Ecto neural progenitor cell (in vitro differentiated cells): ENCODE measurements at regions not wholly inside any gene's neighbourhood (a gene's known extent, or its start where the extent isn't known, plus 50 kb on each side); places are given as distances from the start of the nearest gene placed in this dataset.

Experiments used
- DNase-seq: peaks from one replicate; pipeline ENCODE4 v3.0.0-alpha.2; 2018; ENCODE audit warnings: low spot score

GRCh38 chr16:65543781-65544740, 422.2 kb upstream of the CDH11 start:
- DNase-seq, result no peak

- DNase-seq, result no peak
Measured at GRCh38 chr16:65541646-65542045, 419.8 kb upstream of the CDH11 start.

- no peak for DNase-seq
Measured at GRCh38 chr16:65540901-65541300, 419.0 kb upstream of the CDH11 start.

GRCh38 chr16:65538976-65539375, 417.1 kb upstream of the CDH11 start:
- DNase-seq, result no peak

- no peak for DNase-seq
Measured at GRCh38 chr16:65537336-65537735, 415.5 kb upstream of the CDH11 start.

DNA sequence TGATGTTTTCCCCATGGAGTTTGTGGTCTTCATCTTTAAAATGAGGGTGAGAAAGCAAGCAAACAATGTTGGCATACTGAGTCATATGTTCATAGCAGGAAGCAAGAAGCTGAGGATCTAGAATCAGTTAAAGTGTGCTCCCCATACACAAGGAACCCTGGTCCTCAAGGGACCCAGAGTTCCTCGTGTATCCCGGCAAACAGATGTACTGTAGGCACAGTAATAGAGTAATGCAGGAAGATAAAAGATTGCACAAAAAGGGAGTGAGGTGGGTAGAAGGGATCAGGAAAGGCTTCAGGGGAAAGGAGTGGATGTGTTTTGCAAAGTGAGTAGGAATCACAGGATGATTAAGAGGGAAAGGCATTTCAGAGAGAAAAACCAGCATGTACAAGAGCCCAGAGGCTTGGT, 412.3 kb upstream of the CDH11 start:
- no peak for DNase-seq

DNA sequence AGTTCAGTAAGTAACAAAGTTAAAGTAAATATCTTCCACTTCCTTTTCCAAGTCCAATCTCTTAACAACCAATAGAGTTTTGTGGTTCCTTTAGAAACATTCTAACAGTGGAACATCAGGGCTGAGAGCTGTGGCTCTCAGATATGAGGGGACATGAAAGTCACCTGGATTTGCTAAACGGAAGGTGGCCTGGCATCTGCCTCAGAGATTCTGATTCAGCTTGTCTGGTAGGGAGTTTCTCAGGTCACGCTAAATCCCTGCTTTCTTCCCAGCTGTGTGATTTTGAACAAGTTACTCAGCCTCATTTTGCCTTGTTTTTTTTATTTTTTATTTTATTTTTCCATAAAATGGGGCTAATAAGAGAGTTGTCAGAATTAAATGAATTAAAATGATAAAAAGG, 411.0 kb upstream of the CDH11 start:
- DNase-seq, result no peak

- DNase-seq, result no peak
Measured at GRCh38 chr16:65532258-65532657, 410.4 kb upstream of the CDH11 start.

DNA sequence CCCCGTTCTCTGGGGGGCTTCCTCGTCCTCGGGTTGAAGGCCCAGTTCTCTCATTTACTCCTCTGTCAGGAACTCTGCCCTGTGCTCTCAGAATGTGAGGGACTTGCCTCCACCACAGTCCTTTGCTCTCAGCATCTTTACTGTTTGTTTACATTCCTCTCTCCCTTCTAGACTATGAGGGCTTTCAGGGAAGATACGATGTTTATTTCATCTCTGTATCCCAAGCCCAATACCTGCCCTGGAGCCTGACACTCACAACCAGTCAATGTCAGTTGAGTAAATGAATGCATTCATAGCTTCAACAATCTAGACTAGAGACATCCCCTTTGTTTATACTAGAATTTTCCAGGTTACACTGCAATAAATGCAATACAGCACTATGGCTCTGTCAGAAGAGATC, 409.6 kb upstream of the CDH11 start:
- no peak for DNase-seq

DNA sequence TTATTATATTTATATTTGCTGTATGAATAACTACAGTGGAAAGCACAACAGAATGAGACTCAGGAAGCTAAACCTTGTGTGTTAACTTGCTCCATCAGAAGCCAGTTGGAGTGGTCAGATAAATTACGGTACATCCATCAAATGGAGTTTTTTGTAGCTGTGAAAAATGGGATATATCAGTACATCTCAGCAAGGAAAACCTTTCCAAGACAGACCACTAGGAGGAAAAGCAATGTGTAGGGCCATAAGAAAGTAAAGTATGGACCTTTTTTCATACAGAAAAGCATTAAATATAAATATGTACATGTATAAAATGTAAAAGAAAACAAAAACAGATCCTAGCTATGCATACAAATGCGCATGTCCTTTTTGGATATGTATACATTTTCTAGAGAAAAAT, 403.8 kb upstream of the CDH11 start:
- no peak for DNase-seq

- no peak for DNase-seq
Measured at GRCh38 chr16:65524997-65525396, 403.1 kb upstream of the CDH11 start.

DNA sequence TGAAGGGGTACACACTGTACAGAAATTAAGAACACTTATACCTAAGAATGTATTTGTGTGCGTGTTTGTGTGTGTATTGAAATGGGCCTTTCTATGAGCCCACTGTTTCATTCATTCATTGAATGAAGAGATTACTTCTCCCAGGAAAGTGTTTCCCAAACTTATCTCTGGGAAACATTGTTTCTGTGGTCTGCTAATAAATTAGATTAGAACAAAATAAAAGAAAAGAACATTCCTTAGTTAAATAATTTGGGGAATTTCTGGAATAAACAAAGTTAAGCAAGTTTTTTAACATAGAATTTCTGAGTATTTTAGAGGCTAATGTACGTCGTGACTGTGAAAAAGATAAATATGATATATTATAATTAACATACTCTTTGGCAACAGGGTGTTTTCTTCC, 402.4 kb upstream of the CDH11 start:
- DNase-seq, result no peak

DNA sequence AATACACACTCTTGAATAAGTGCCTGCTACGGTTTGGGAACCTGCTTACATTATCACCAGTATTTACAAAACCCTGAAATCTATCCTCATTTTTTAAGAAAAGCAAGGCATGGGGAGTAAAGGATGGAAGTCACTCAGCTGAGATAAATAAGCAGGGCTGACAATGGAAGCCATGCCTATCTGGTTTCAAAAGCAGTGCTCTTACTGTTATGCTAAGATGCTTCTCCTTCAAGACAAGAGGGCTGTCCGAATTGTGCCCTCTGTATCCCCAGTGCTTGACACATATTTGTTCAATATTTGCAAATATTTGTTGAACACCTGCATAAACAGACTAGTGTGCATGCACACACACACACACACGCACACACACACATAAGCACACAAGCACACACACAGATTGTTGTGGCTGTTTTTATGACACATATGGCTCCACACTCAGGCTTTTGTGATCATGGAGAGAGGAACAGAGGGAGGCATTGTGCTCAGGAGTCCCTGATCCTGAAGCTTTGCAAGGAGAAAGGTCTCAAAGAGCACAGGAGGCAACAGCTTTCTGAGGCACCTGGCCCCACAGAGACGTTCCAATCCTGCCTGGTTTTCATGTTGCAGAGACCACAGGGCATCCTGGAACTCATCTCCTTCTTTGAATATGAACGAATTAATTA, 401.6 kb upstream of the CDH11 start:
- no peak for DNase-seq

DNA sequence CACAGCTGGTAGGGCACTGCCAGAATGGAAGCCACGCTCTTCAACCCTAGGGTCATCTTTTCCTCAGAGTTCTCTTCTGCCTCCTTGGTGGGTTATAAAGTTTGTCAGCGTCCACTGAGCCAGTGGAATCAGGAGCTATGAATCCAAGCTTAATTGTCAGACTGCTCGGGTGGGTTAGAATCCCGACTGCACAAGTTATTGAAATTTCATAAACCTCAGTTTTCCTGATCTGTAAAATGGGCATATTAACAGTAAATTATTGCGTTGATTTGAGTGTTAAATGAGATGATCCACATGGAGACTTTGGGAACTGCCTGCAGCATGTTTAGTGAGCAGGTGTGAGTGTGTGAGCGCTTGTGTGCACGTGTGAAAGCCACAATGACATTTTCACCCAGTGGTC, 400.5 kb upstream of the CDH11 start:
- no peak for DNase-seq

GRCh38 chr16:65521633-65522328, 399.9 kb upstream of the CDH11 start:
- no peak for DNase-seq

- DNase-seq, result no peak
Measured at GRCh38 chr16:65519402-65519801, 397.5 kb upstream of the CDH11 start.

DNA sequence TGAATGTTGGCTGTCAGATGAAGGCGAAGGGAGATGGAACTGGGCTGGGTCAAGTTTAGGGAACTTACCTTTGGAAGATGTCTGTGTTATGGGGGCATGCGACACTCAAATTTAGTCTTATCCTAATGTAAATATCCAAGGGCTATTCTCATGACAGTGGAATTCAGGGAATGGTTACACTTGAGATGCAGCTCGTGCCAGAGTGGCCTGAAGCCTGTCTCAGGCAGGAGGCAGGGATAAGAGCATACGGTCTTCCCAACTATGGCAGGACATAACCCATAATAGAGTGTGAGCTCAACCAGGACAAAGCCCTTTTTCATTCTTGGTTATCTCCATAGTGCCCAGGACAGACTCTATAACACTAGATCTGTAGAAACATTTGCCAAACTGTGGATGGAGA, 393.3 kb upstream of the CDH11 start:
- no peak for DNase-seq

DNA sequence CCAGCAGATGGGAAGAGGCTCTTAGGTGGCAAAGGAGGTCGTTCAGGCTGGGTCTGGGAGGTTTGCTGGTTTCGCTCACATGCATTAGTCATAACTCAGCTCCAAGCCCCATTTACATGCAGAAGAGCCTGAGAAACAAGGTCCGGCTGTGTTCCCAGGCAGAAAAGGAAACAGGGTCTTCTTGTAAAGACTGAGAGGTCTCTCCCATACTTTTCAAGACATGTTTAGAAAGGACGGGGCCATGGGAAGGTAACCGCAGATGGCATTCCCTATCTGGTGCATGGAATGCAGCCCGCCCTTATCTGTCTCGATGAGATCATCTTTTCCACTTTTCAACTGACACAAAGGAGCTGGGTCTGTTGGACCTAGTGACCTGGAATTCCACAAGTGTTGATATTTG, 389.0 kb upstream of the CDH11 start:
- DNase-seq, result no peak

- no peak for DNase-seq
Measured at GRCh38 chr16:65510241-65510640, 388.4 kb upstream of the CDH11 start.

DNA sequence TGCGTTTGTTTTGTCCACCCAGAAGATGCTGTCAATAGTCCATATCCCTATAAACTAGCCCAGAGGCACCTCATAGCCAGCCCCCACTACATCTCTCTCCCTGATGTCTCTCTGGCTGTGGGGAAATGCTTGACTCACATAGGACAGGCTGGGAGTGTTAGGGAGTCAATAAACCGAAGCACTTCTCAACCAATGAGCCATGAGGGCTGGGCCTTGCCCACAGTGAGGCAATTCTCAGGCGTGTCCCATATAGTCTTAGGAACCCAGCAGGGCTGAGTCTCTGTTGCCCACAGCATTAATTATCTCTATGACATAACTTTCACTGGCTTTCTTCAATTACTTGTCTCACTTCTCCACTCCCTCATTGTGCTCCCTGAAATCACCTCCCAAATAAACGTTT, 387.3 kb upstream of the CDH11 start:
- no peak for DNase-seq

DNA sequence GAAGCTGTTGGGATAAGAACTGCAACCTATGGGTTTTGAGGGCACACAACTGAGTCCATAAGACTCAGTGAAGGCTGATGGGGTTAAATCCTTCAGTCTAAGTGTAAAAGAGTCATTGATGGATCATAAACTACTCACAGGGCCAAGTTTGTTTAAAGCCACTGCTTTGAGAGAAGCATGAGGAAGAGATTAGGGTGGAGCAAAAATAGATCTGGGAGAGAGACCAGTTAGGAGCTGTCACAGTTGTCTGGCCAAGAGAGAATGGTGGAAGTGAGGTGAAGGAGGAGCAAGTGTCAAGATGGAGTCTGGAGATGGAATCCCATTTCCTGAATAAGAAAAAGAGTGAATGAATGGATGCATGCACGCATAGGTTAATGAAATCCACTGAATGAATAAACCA, 379.1 kb upstream of the CDH11 start:
- DNase-seq, result no peak

GRCh38 chr16:65500007-65500406, 378.1 kb upstream of the CDH11 start:
- no peak for DNase-seq

DNA sequence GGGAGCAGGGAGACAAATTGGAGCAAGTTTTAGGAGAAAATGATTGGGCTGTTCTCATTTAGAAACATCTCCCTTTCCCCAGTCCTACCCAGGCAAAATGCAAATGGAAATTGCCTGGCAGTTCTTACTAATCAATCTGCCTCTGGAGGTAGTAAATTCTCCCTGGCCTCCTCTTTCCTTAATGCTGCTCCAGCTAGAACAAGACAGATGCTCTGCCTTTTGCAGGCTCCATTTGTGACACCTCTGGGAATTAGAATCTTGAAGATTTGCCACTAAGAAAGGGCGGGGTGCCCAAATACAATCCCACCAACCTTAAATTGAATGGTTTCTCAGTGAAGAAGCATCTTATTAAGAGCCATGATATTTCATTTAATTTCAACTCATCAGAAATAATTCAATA, 377.7 kb upstream of the CDH11 start:
- no peak for DNase-seq
